Skeletal muscle satellite cell (primary cell): ENCODE measurements at regions not wholly inside any gene's neighbourhood (a gene's known extent, or its start where the extent isn't known, plus 50 kb on each side); places are given as distances from the start of the nearest gene placed in this dataset.

ENCODE experiments used
- H3K27me3 ChIP-seq: 2 replicates; pipeline ENCODE4 v1.7.0; 2013; ENCODE audit warnings: low read length; ENCODE audit not compliant: control insufficient read depth, insufficient read depth
- H3K36me3 ChIP-seq: 2 replicates; pipeline ENCODE4 v1.7.0; 2013; ENCODE audit warnings: mild to moderate bottlenecking, control low read depth, low read length; ENCODE audit not compliant: insufficient read depth
- H3K4me1 ChIP-seq: 2 replicates; pipeline ENCODE4 v1.7.0; 2013; ENCODE audit warnings: low read length; ENCODE audit not compliant: control insufficient read depth, insufficient read depth
- H3K4me2 ChIP-seq: 2 replicates; pipeline ENCODE4 v1.7.0; 2013; ENCODE audit warnings: mild to moderate bottlenecking, low read length
- H3K4me3 ChIP-seq: 2 replicates; pipeline ENCODE4 v1.7.0; 2013; ENCODE audit warnings: low read length
- H3K9ac ChIP-seq: 2 replicates; pipeline ENCODE4 v1.7.0; 2013; ENCODE audit warnings: mild to moderate bottlenecking, low read depth, low read length, moderate library complexity
- H3K9me3 ChIP-seq: replicated peaks from 2 replicates; pipeline ENCODE4 v1.7.0; 2013; ENCODE audit warnings: mild to moderate bottlenecking, control low read depth, low read length

DNA sequence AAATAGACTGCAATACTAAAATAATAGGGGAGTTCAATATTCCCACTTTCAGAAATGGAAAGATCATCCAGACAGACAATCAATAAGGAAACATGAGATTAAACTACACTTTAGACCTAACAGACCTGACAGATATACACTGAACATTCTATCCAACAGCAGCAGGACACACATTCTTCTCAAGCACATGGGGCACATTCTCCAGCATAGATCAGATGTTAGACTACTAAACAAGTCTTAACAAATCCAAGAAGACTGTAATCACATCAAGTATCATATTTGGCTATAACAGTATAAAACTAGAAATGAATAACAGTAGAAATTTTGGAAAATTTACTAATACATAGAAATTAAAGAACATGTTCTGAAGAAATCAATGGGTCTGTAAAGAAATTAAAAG lies 458.9 kb upstream of the ANKRD30A start:
- H3K9me3 ChIP-seq, result no peaks in the 10 kb centered on the region
- no peaks in the 10 kb centered on the region for H3K36me3 ChIP-seq
- peaks cover 16% of the 10 kb centered on the region for H3K4me1 ChIP-seq
- no peak overlapping the region for H3K4me2 ChIP-seq
- H3K9ac ChIP-seq, result no peak overlapping the region
- no peaks in the 10 kb centered on the region for H3K27me3 ChIP-seq
- H3K4me3 ChIP-seq, result no peak overlapping the region

DNA sequence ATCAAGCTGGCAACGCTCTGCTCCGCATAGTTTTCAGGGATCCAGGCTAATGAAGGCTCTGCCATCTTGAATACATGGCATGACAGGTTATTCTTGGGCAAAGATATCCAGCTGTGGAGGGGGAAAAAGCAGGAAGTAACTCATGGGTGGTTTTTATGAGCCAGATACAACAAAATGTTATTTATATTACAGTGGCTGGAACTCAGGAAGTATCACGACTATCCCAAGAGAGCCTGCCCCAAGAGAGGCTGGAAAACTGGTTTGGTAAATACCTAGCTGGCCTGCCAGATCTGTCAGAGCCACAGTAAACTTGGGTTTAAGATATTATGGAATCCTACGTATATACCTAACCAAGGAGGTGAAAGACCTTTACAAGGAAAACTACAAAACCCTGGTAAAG lies 462.8 kb upstream of the ANKRD30A start:
- H3K36me3 ChIP-seq, result no peaks in the 10 kb centered on the region
- H3K9ac ChIP-seq, result no peak overlapping the region
- no peaks in the 10 kb centered on the region for H3K9me3 ChIP-seq
- no peak overlapping the region for H3K4me2 ChIP-seq
- H3K4me3 ChIP-seq, result no peak overlapping the region
- H3K27me3 ChIP-seq, result no peaks in the 10 kb centered on the region
- H3K4me1 ChIP-seq, result no peaks in the 10 kb centered on the region

DNA sequence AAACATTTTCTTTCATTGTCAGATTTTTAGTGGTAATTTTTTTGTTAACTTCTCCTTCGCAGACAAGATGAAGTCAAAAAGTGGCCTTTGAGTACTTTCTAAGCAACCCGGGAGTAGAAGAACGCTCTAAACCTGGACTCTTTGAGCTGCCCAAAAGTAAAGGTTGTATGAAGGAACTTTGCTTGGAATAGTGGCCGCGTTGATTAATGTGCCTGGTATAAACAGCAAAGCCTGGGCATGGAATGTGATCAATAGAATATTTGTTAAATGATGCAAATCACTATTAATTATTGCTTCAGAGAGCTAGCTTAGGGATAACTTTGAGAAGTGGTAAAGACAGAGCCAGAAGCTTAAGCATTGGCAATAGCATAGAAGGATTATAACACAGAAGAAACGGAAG lies 475.1 kb upstream of the ANKRD30A start:
- Histone ChIP-seq H3K36me3 (no peaks in the 10 kb centered on the region), H3K4me3 (no peak overlapping the region), H3K9me3 (no peaks in the 10 kb centered on the region), H3K27me3 (no peaks in the 10 kb centered on the region), H3K9ac (no peak overlapping the region), H3K4me2 (no peak overlapping the region), H3K4me1 (no peaks in the 10 kb centered on the region)

- no peak overlapping the region for H3K4me3 ChIP-seq
- no peak overlapping the region for H3K9ac ChIP-seq
- no peaks in the 10 kb centered on the region for H3K4me1 ChIP-seq
- no peak overlapping the region for H3K4me2 ChIP-seq
- no peaks in the 10 kb centered on the region for H3K9me3 ChIP-seq
- H3K36me3 ChIP-seq, result no peaks in the 10 kb centered on the region
- no peaks in the 10 kb centered on the region for H3K27me3 ChIP-seq
These were observed 477.9 kb upstream of the ANKRD30A start for GRCh38 chr10:36647540-36647939.

GRCh38 chr10:36640626-36641025 lies 484.8 kb upstream of the ANKRD30A start:
- no peak overlapping the region for H3K4me2 ChIP-seq
- H3K27me3 ChIP-seq, result no peaks in the 10 kb centered on the region
- no peak overlapping the region for H3K9ac ChIP-seq
- H3K36me3 ChIP-seq, result no peaks in the 10 kb centered on the region
- no peak overlapping the region for H3K4me3 ChIP-seq
- H3K4me1 ChIP-seq, result peaks cover 4% of the 10 kb centered on the region
- H3K9me3 ChIP-seq, result no peaks in the 10 kb centered on the region

DNA sequence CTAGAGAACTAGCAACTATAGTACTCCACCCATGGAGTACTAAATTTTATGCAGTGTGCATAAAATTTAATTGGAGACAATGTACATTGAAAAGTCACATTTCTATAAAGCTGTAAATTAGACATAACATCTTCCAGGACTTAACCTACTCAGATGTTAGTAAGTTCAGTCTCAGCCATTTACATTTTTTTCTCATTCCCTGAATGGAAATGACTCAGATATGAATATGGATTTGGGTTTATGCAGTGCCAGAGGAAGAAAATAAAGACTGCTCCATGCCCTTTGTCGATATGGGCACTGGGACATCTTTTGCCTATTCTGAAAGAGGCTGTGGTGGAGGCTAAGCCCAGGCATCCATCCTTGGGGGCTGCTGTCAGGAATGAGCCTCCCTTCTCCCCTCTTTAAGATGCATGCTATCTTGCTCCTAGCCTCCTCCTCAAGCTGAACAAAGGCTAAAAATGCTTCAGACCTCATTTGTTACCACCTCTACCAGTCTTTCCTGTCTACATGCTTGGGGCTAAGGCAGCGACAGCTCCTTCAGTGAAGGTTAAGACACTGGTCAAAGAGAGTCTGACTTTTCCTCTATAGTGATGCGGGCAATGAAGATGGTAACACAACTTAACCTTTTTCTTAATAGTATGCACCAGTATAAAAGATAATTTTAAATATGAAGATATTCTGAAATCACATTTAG lies 486.8 kb upstream of the ANKRD30A start:
- no peak overlapping the region for H3K4me2 ChIP-seq
- no peak overlapping the region for H3K4me3 ChIP-seq
- peaks cover 16% of the 10 kb centered on the region for H3K4me1 ChIP-seq
- H3K27me3 ChIP-seq, result no peaks in the 10 kb centered on the region
- no peak overlapping the region for H3K9ac ChIP-seq
- no peaks in the 10 kb centered on the region for H3K36me3 ChIP-seq
- no peaks in the 10 kb centered on the region for H3K9me3 ChIP-seq

DNA sequence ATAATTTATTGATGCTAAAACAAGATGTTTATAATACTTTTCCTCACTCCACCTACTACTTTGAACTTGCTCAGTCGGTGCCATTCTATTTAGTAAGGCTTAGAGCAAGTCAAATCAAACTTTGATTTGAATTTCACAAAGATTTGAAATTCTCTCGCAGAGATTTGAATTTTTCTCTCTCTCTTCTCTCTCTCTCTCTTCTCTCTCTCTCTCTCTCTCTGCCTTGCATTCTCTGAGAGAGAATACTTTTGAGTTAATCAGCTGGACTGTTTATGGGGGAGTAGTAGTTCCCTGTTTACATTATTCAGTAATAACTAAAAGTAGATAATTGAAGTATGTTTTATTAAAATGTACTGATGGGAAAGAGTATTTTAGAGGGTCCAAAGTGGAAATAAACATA lies 488.5 kb upstream of the ANKRD30A start:
- H3K27me3 ChIP-seq, result no peaks in the 10 kb centered on the region
- H3K4me2 ChIP-seq, result no peak overlapping the region
- H3K4me3 ChIP-seq, result no peak overlapping the region
- peaks cover 16% of the 10 kb centered on the region for H3K4me1 ChIP-seq
- no peaks in the 10 kb centered on the region for H3K9me3 ChIP-seq
- no peaks in the 10 kb centered on the region for H3K36me3 ChIP-seq
- no peak overlapping the region for H3K9ac ChIP-seq

DNA sequence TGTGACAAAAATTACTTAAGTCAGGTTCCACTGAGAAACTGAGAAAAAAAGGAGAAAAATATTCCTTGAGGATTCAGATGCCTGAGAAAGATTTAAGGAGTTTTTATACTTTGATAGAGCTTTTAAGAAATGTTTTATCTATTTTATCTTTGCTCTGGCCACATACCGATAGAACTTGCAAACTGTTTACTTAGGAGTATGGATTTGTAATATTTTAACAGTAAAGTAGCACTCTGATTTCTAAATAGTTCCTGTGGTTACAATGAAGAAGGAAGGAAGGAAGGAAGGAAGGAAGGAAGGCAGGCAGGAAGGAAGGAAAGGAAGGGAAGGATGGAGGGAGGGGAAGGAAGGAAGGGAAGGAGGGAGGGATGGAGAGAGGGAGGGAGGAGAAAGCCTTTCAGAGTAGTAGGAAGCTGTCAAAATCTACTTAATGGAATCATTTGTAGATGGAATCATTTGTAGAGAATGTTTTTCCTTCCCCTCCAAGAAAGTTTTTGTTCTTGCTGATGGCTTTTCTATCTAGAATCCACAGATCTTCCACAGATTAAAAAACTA lies 489.0 kb upstream of the ANKRD30A start:
- peaks cover 16% of the 10 kb centered on the region for H3K4me1 ChIP-seq
- no peaks in the 10 kb centered on the region for H3K36me3 ChIP-seq
- no peak overlapping the region for H3K4me2 ChIP-seq
- H3K27me3 ChIP-seq, result no peaks in the 10 kb centered on the region
- no peak overlapping the region for H3K4me3 ChIP-seq
- H3K9ac ChIP-seq, result no peak overlapping the region
- H3K9me3 ChIP-seq, result no peaks in the 10 kb centered on the region

DNA sequence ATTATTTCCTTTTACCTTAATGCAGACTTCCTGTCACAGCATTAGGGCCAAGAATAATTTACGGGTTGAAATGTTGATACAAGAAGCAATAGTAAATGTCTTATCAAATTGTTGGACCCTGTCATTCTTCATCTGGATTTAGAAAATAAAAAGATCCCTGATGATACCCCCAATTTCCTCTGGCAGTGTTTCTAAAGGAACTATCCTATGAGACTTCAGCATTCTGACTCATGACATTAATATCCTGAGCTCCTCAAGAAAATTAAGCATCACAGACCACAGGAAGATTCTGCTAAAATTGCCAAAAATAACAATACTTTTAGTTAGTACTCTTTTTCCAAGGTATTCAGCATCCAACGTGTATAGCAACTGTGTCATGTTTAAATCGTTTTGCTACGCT lies 490.5 kb upstream of the ANKRD30A start:
- Histone ChIP-seq H3K9ac (no peak overlapping the region), H3K27me3 (no peaks in the 10 kb centered on the region), H3K4me3 (no peak overlapping the region), H3K36me3 (no peaks in the 10 kb centered on the region), H3K9me3 (no peaks in the 10 kb centered on the region), H3K4me2 (peak overlapping the region; percentile 12), H3K4me1 (peaks cover 16% of the 10 kb centered on the region)

- H3K36me3 ChIP-seq, result no peaks in the 10 kb centered on the region
- H3K4me1 ChIP-seq, result peaks cover 9% of the 10 kb centered on the region
- H3K27me3 ChIP-seq, result no peaks in the 10 kb centered on the region
- no peak overlapping the region for H3K4me3 ChIP-seq
- H3K9me3 ChIP-seq, result no peaks in the 10 kb centered on the region
- H3K9ac ChIP-seq, result no peak overlapping the region
- no peak overlapping the region for H3K4me2 ChIP-seq
These were observed 495.1 kb upstream of the ANKRD30A start for GRCh38 chr10:36630267-36630666.

DNA sequence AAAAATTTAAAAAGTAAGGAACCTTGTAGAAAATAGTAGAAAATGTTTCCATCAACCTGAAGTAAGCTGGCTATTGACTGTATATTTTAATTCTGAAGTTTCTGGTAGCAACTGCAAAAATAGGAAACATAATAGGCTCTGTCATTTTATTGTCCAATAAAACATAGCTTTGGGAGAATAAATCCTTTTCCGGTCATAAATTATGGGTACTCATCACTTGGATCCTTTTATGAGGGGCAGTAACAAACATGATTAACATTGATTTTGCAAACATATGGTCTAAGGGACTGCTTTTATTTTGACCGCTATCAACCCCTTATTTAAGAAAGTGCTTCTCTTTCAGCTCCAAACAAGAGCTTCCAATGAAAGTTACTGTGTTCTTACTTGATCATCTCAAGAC lies 495.9 kb upstream of the ANKRD30A start:
- H3K4me2 ChIP-seq, result no peak overlapping the region
- no peak overlapping the region for H3K4me3 ChIP-seq
- H3K9ac ChIP-seq, result no peak overlapping the region
- no peaks in the 10 kb centered on the region for H3K9me3 ChIP-seq
- no peaks in the 10 kb centered on the region for H3K27me3 ChIP-seq
- no peaks in the 10 kb centered on the region for H3K36me3 ChIP-seq
- H3K4me1 ChIP-seq, result peaks cover 2% of the 10 kb centered on the region

- Histone ChIP-seq H3K27me3 (no peaks in the 10 kb centered on the region), H3K36me3 (no peaks in the 10 kb centered on the region), H3K4me3 (no peak overlapping the region), H3K9me3 (no peaks in the 10 kb centered on the region), H3K4me1 (peaks cover 5% of the 10 kb centered on the region), H3K4me2 (no peak overlapping the region), H3K9ac (no peak overlapping the region)
These were observed 500.8 kb upstream of the ANKRD30A start for GRCh38 chr10:36624551-36625100.
